ENCODE measurements at regions not wholly inside any gene's neighbourhood (a gene's known extent, or its start where the extent isn't known, plus 50 kb on each side); places are given as distances from the start of the nearest gene placed in this dataset.

DNA sequence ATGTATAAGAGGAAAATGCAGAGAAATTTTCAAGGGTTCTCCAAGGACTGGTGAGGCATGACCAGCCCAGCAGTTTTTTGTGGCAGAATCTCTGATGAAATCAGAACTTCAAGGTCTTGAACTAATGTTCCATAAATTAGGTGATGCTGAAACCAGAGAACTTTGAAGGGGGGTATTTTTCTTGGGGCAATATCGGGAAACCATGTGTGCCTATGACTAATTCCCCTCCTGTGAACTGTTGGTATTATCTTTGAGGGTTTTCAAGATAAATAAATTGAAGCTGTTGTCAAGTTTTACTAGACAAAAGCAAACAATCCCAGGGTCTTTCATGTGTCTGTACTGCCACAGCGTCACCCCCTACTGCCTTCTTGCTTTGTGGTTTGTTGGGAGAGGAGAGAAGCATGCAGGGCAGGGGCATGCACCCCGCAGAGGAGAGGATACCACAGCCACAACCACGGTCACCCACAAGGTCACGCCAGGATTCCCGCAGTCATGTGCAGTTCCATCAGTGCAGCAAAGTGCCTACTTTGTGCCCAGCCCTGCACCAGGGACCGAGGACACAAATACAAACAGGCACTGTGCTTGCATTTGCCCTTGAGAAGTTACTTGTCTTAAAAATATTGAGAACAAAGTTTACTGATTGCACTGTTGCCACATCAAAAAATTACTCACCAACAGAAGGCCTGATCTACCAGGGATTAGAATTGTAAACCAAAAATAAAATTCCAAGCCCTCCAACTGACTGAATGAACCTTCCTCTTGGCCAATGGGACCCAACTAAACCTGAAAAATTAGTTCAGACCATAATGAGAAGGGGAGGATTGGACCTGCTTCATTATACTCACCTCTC, 413.3 kb upstream of the TRIB2 start:
- Histone ChIP-seq H3K27me3 (ENCODE audit: insufficient read depth, low read length) (no peaks in the 10 kb centered on the region), H3K27ac (ENCODE audit: low read depth, low read length) (peak overlapping the region; percentile 83), H3K9me3 (ENCODE audit: low read depth, low read length) (no peaks in the 10 kb centered on the region), H3K79me2 (ENCODE audit: insufficient read depth, low read length) (no peaks in the 10 kb centered on the region), H2AFZ (ENCODE audit: low read length) (peak overlapping the region; percentile 52), H3K4me1 (ENCODE audit: insufficient read depth, low read length) (peaks cover 23% of the 10 kb centered on the region), H3K36me3 (ENCODE audit: insufficient read depth, low read length) (no peaks in the 10 kb centered on the region), H3K4me3 (ENCODE audit: insufficient read depth, low read length) (peak overlapping the region; percentile 33), H3K4me2 (ENCODE audit: insufficient read depth, low read length) (peak overlapping the region; percentile 64), H4K20me1 (ENCODE audit: insufficient read depth, low read length) (no peaks in the 10 kb centered on the region)
- TF ChIP-seq, protein P1, sequence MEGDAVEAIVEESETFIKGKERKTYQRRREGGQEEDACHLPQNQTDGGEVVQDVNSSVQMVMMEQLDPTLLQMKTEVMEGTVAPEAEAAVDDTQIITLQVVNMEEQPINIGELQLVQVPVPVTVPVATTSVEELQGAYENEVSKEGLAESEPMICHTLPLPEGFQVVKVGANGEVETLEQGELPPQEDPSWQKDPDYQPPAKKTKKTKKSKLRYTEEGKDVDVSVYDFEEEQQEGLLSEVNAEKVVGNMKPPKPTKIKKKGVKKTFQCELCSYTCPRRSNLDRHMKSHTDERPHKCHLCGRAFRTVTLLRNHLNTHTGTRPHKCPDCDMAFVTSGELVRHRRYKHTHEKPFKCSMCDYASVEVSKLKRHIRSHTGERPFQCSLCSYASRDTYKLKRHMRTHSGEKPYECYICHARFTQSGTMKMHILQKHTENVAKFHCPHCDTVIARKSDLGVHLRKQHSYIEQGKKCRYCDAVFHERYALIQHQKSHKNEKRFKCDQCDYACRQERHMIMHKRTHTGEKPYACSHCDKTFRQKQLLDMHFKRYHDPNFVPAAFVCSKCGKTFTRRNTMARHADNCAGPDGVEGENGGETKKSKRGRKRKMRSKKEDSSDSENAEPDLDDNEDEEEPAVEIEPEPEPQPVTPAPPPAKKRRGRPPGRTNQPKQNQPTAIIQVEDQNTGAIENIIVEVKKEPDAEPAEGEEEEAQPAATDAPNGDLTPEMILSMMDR (IDR thresholded peaks at IDR 0.05; ENCODE audit: extremely low read depth, low read depth, low read length): no peak
- DNase-seq (ENCODE audit: insufficient read length, low spot score, missing footprints): peak; percentile 30

GRCh38 chr2:12304564-12305171, 412.1 kb upstream of the TRIB2 start:
- H3K27me3 ChIP-seq (ENCODE audit: insufficient read depth, low read length): no peaks in the 10 kb centered on the region
- H3K4me2 ChIP-seq (ENCODE audit: insufficient read depth, low read length): no peak overlapping the region
- TF ChIP-seq, protein P1 (IDR thresholded peaks at IDR 0.05; ENCODE audit: extremely low read depth, low read depth, low read length): no peak
- H3K27ac ChIP-seq (ENCODE audit: low read depth, low read length): no peak overlapping the region
- H3K4me1 ChIP-seq (ENCODE audit: insufficient read depth, low read length): peaks cover 23% of the 10 kb centered on the region
- no peaks in the 10 kb centered on the region for H3K9me3 ChIP-seq (ENCODE audit: low read depth, low read length)
- no peak overlapping the region for H3K4me3 ChIP-seq (ENCODE audit: insufficient read depth, low read length)
- H2AFZ ChIP-seq (ENCODE audit: low read length): no peak overlapping the region
- no peaks in the 10 kb centered on the region for H3K36me3 ChIP-seq (ENCODE audit: insufficient read depth, low read length)
- no peaks in the 10 kb centered on the region for H3K79me2 ChIP-seq (ENCODE audit: insufficient read depth, low read length)
- no peaks in the 10 kb centered on the region for H4K20me1 ChIP-seq (ENCODE audit: insufficient read depth, low read length)
- no peak for DNase-seq (ENCODE audit: insufficient read length, low spot score, missing footprints)

DNA sequence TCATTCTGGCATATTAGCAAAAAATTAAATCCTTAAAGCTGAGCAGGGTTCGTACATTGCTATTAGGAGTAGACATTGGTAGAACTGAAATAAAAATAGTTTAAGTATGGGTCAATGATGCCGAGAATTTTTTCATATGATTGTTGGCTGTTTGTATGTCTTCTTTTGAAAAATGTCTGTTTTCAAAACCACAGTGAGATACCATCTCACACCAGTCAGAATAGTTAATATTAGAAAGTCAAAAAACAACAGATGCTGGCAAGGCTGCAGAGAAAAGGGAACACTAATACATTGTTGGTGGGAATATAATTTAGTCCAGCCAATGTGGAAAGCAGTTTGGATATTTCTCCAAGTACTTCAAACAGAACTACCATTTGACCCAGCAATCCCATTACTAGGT, 410.8 kb upstream of the TRIB2 start:
- Histone ChIP-seq H3K79me2 (ENCODE audit: insufficient read depth, low read length) (no peaks in the 10 kb centered on the region), H3K36me3 (ENCODE audit: insufficient read depth, low read length) (no peaks in the 10 kb centered on the region), H3K9me3 (ENCODE audit: low read depth, low read length) (no peaks in the 10 kb centered on the region), H3K27me3 (ENCODE audit: insufficient read depth, low read length) (no peaks in the 10 kb centered on the region), H3K4me1 (ENCODE audit: insufficient read depth, low read length) (peaks cover 16% of the 10 kb centered on the region), H3K4me2 (ENCODE audit: insufficient read depth, low read length) (no peak overlapping the region), H2AFZ (ENCODE audit: low read length) (no peak overlapping the region), H3K4me3 (ENCODE audit: insufficient read depth, low read length) (no peak overlapping the region), H3K27ac (ENCODE audit: low read depth, low read length) (no peak overlapping the region), H4K20me1 (ENCODE audit: insufficient read depth, low read length) (no peaks in the 10 kb centered on the region)
- no peak for DNase-seq (ENCODE audit: insufficient read length, low spot score, missing footprints)
- TF ChIP-seq, protein P1 (IDR thresholded peaks at IDR 0.05; ENCODE audit: extremely low read depth, low read depth, low read length): no peak

DNA sequence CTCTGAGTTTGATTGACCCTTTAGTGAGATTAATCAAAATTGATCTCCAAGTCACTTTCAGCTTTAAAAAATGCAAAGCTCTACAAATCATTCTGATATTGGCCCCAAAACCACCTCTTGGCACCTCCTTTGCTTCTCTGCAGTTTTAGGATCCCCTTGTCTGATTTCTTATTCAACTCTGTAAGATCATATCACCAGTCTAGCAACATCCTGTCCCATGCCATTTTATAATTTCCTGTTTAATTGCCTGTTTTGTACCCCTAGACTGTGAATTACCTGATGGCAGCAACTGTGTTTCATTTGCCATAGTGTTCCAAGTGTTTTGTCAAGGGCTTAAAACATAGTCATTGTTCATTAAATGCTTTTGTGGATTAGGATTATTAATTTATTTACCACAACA, 406.3 kb upstream of the TRIB2 start:
- no peak for DNase-seq (ENCODE audit: insufficient read length, low spot score, missing footprints)
- TF ChIP-seq, protein P1 (IDR thresholded peaks at IDR 0.05; ENCODE audit: extremely low read depth, low read depth, low read length): no peak
- Histone ChIP-seq H3K79me2 (ENCODE audit: insufficient read depth, low read length) (no peaks in the 10 kb centered on the region), H3K27ac (ENCODE audit: low read depth, low read length) (no peak overlapping the region), H3K9me3 (ENCODE audit: low read depth, low read length) (no peaks in the 10 kb centered on the region), H3K4me2 (ENCODE audit: insufficient read depth, low read length) (no peak overlapping the region), H3K4me3 (ENCODE audit: insufficient read depth, low read length) (no peak overlapping the region), H3K36me3 (ENCODE audit: insufficient read depth, low read length) (no peaks in the 10 kb centered on the region), H4K20me1 (ENCODE audit: insufficient read depth, low read length) (no peaks in the 10 kb centered on the region), H3K27me3 (ENCODE audit: insufficient read depth, low read length) (no peaks in the 10 kb centered on the region), H3K4me1 (ENCODE audit: insufficient read depth, low read length) (peaks cover 9% of the 10 kb centered on the region), H2AFZ (ENCODE audit: low read length) (no peak overlapping the region)
